ENCODE measurements at regions not wholly inside any gene's neighbourhood (a gene's known extent, or its start where the extent isn't known, plus 50 kb on each side); places are given as distances from the start of the nearest gene placed in this dataset.

- DNase-seq (no peak), ATAC-seq (no peak)
- Histone ChIP-seq H3K4me1 (no peaks in the 10 kb centered on the region), H3K27me3 (no peaks in the 10 kb centered on the region), H3K4me3 (no peak overlapping the region), H3K9me3 (peaks cover 0 to 4% (median 0%) of the 10 kb centered on the region in 3 donors), H3K27ac (no peak overlapping the region), H3K36me3 (no peaks in the 10 kb centered on the region)
- in situ Hi-C loops (cut with MboI; ENCODE audit: low sequenced_read_pairs in 4 of 4) (no loop called here), intact Hi-C loops (cut with DNase I; ENCODE audit: low total_unique reads) (no loop called here)
- no peak for TF ChIP-seq POLR2A (IDR thresholded peaks at IDR 0.05)
- no peak for TF ChIP-seq CTCF (IDR thresholded peaks at IDR 0.05 in 4 of 5, conservative IDR thresholded peaks at IDR 0.05 in 1 of 5)
Observed at GRCh38 chrX:94814216-94814615, 1140.2 kb downstream of the FAM133A start.

- Histone ChIP-seq H3K4me3 (no peak overlapping the region), H3K4me1 (no peaks in the 10 kb centered on the region), H3K27ac (no peak overlapping the region), H3K27me3 (no peaks in the 10 kb centered on the region), H3K36me3 (no peaks in the 10 kb centered on the region), H3K9me3 (no peaks in the 10 kb centered on the region)
- in situ Hi-C loops (cut with MboI; ENCODE audit: low sequenced_read_pairs in 4 of 4), result no loop called here
- DNase-seq (no peak), ATAC-seq (no peak)
- TF ChIP-seq POLR2A (IDR thresholded peaks at IDR 0.05), result no peak
- no peak for TF ChIP-seq CTCF (IDR thresholded peaks at IDR 0.05 in 4 of 5, conservative IDR thresholded peaks at IDR 0.05 in 1 of 5)
- intact Hi-C loops (cut with DNase I; ENCODE audit: low total_unique reads), result no loop called here
Observed at GRCh38 chrX:94830717-94831116, 1156.7 kb downstream of the FAM133A start.

GRCh38 chrX:94831364-94831763 is 1157.4 kb downstream of the FAM133A start:
- ATAC-seq (no peak), DNase-seq (no peak)
- Histone ChIP-seq H3K36me3 (no peaks in the 10 kb centered on the region), H3K9me3 (no peaks in the 10 kb centered on the region), H3K27me3 (no peaks in the 10 kb centered on the region), H3K4me1 (no peaks in the 10 kb centered on the region), H3K4me3 (no peak overlapping the region), H3K27ac (no peak overlapping the region)
- intact Hi-C loops (cut with DNase I; ENCODE audit: low total_unique reads) (no loop called here), in situ Hi-C loops (cut with MboI; ENCODE audit: low sequenced_read_pairs in 4 of 4) (no loop called here)
- TF ChIP-seq CTCF (IDR thresholded peaks at IDR 0.05 in 4 of 5, conservative IDR thresholded peaks at IDR 0.05 in 1 of 5) (no peak), POLR2A (IDR thresholded peaks at IDR 0.05) (no peak)

GRCh38 chrX:94834226-94834625 is 1160.2 kb downstream of the FAM133A start:
- H3K27me3 ChIP-seq, result no peaks in the 10 kb centered on the region
- H3K4me1 ChIP-seq, result no peaks in the 10 kb centered on the region
- ATAC-seq (no peak), DNase-seq (no peak)
- TF ChIP-seq POLR2A (IDR thresholded peaks at IDR 0.05), result no peak
- no peak for TF ChIP-seq CTCF (IDR thresholded peaks at IDR 0.05 in 4 of 5, conservative IDR thresholded peaks at IDR 0.05 in 1 of 5)
- no peak overlapping the region for H3K4me3 ChIP-seq
- intact Hi-C loops (cut with DNase I; ENCODE audit: low total_unique reads), result no loop called here
- H3K9me3 ChIP-seq, result no peaks in the 10 kb centered on the region
- no peaks in the 10 kb centered on the region for H3K36me3 ChIP-seq
- in situ Hi-C loops (cut with MboI; ENCODE audit: low sequenced_read_pairs in 4 of 4), result no loop called here
- no peak overlapping the region for H3K27ac ChIP-seq

GRCh38 chrX:94850811-94851210 is 1176.8 kb downstream of the FAM133A start:
- intact Hi-C loops (cut with DNase I; ENCODE audit: low total_unique reads), result no loop called here
- Histone ChIP-seq H3K9me3 (no peaks in the 10 kb centered on the region), H3K4me3 (no peak overlapping the region), H3K27ac (no peak overlapping the region), H3K36me3 (no peaks in the 10 kb centered on the region), H3K27me3 (no peaks in the 10 kb centered on the region), H3K4me1 (no peaks in the 10 kb centered on the region)
- DNase-seq (no peak), ATAC-seq (no peak)
- in situ Hi-C loops (cut with MboI; ENCODE audit: low sequenced_read_pairs in 4 of 4), result no loop called here
- TF ChIP-seq CTCF (IDR thresholded peaks at IDR 0.05 in 4 of 5, conservative IDR thresholded peaks at IDR 0.05 in 1 of 5) (no peak), POLR2A (IDR thresholded peaks at IDR 0.05) (no peak)
